GM23248 (cell line): ENCODE measurements at regions not wholly inside any gene's neighbourhood (a gene's known extent, or its start where the extent isn't known, plus 50 kb on each side); places are given as distances from the start of the nearest gene placed in this dataset.

Experiments
- DNase-seq: peaks from one replicate; pipeline ENCODE4 v3.0.0-alpha.2; 2015
- H2AFZ ChIP-seq: fragments of 200-600 bp; sonication (generic); 2 replicates; pipeline ENCODE4 v1.6.1; 2016; ENCODE audit warnings: antibody characterized with exemption
- H3F3A ChIP-seq: fragments of 200-600 bp; sonication (generic); 2 replicates; pipeline ENCODE4 v1.6.1; 2016; ENCODE audit warnings: mild to moderate bottlenecking, antibody characterized with exemption, mixed run types; ENCODE audit not compliant: insufficient read depth
- H3K27ac ChIP-seq: fragments of 200-600 bp; sonication (generic); 2 replicates; pipeline ENCODE4 v1.5.1; 2016; ENCODE audit warnings: mild to moderate bottlenecking
- H3K27me3 ChIP-seq: fragments of 200-600 bp; sonication (generic); replicated peaks from 2 replicates; pipeline ENCODE4 v1.6.1; 2016; ENCODE audit warnings: mild to moderate bottlenecking; ENCODE audit not compliant: insufficient read depth
- H3K36me3 ChIP-seq: fragments of 200-600 bp; sonication (generic); 2 replicates; pipeline ENCODE4 v1.6.1; 2016; ENCODE audit warnings: low read depth, mild to moderate bottlenecking
- H3K4me1 ChIP-seq: fragments of 200-600 bp; sonication (generic); 2 replicates; pipeline ENCODE4 v1.6.1; 2016; ENCODE audit warnings: mild to moderate bottlenecking; ENCODE audit not compliant: insufficient read depth
- H3K4me2 ChIP-seq: fragments of 200-600 bp; sonication (generic); one replicate; pipeline ENCODE4 v1.6.1; 2016; ENCODE audit warnings: mild to moderate bottlenecking; ENCODE audit not compliant: unreplicated experiment
- H3K4me3 ChIP-seq: fragments of 200-600 bp; sonication (generic); 2 replicates; pipeline ENCODE4 v1.5.1; 2016; ENCODE audit warnings: mild to moderate bottlenecking
- H3K79me2 ChIP-seq: fragments of 200-600 bp; sonication (generic); 2 replicates; pipeline ENCODE4 v1.6.1; 2016; ENCODE audit warnings: mild to moderate bottlenecking; ENCODE audit not compliant: insufficient read depth
- H3K9ac ChIP-seq: fragments of 200-600 bp; sonication (generic); 2 replicates; pipeline ENCODE4 v1.6.1; 2016; ENCODE audit warnings: mild to moderate bottlenecking
- H3K9me2 ChIP-seq: fragments of 200-600 bp; sonication (generic); 2 replicates; pipeline ENCODE4 v1.6.1; 2016; ENCODE audit warnings: mixed run types, mild to moderate bottlenecking, moderate library complexity; ENCODE audit not compliant: insufficient read depth
- H3K9me3 ChIP-seq: fragments of 200-600 bp; sonication (generic); one replicate; pipeline ENCODE4 v1.6.1; 2017; ENCODE audit warnings: low read depth
- H4K20me1 ChIP-seq: fragments of 200-600 bp; sonication (generic); 2 replicates; pipeline ENCODE4 v1.6.0; 2016; ENCODE audit not compliant: insufficient read depth
- EZH2 ChIP-seq: fragments of 200-600 bp; sonication (generic); IDR thresholded peaks from 2 replicates; pipeline ENCODE4 v1.6.1; 2018; ENCODE audit warnings: antibody characterized with exemption, mild to moderate bottlenecking; ENCODE audit not compliant: insufficient read depth, poor library complexity, severe bottlenecking
- EZH2phosphoT487 ChIP-seq: fragments of 200-600 bp; sonication (generic); IDR thresholded peaks from 2 replicates; pipeline ENCODE4 v1.6.1; 2018; ENCODE audit warnings: antibody characterized with exemption, moderate library complexity, mild to moderate bottlenecking, low read depth; ENCODE audit not compliant: insufficient read depth
- WGBS, 2 experiments: methylation state at CpG; one replicate each; pipeline ENCODE4 v1.1.6; 2015 to 2017; ENCODE audit warnings: low lambda C conversion rate in 2 of 2, low coverage in 1 of 2; ENCODE audit errors: missing lambda C conversion rate in 2 of 2; 5-methylcytosine and 5-hydroxymethylcytosine counted together
- in situ Hi-C: fragments of 300-500 bp; cut with MboI; formaldehyde crosslinking; loops from 2 replicates; pipeline ENCODE4 v1.15.0; 2020

- Histone ChIP-seq H3K9ac (no peak overlapping the region), H3K9me3 (no peaks in the 10 kb centered on the region), H3K27ac (no peak overlapping the region), H3K36me3 (no peaks in the 10 kb centered on the region), H3K9me2 (no peaks in the 10 kb centered on the region), H3K79me2 (no peaks in the 10 kb centered on the region), H3F3A (0 out of 2 replicates have a peak, but pooled peaks cover 9% of the 10 kb centered on the region), H3K27me3 (no peaks in the 10 kb centered on the region), H3K4me1 (peaks cover 28% of the 10 kb centered on the region), H2AFZ (no peak overlapping the region), H3K4me3 (no peak overlapping the region), H3K4me2 (no peak overlapping the region), H4K20me1 (no peaks in the 10 kb centered on the region)
- TF ChIP-seq EZH2phosphoT487: no peak
- TF ChIP-seq EZH2: no peak
- DNase-seq: no peak
- in situ Hi-C loops: no loop called here
- WGBS, 2 experiments: 82 to 83% methylated on average over 4 of the region's 4 CpGs
Observed at GRCh38 chr5:54821445-54822323, 163.7 kb downstream of the ESM1 start.

- in situ Hi-C loops: no loop called here
Observed at GRCh38 chr5:54820346-54821134, 164.9 kb downstream of the ESM1 start.

GRCh38 chr5:54807421-54807820, 178.0 kb downstream of the ESM1 start:
- Histone ChIP-seq H3K4me2 (peak overlapping the region; percentile 32), H3K27ac (0 out of 2 replicates have a peak overlapping the region, but pooled peaks have one; percentile 36), H3K79me2 (no peaks in the 10 kb centered on the region), H3K9me2 (no peaks in the 10 kb centered on the region), H3K9ac (no peak overlapping the region), H3K4me3 (no peak overlapping the region), H3K27me3 (no peaks in the 10 kb centered on the region), H4K20me1 (no peaks in the 10 kb centered on the region), H2AFZ (no peak overlapping the region), H3F3A (peaks cover 23% of the 10 kb centered on the region), H3K4me1 (peaks cover 30% of the 10 kb centered on the region), H3K9me3 (no peaks in the 10 kb centered on the region), H3K36me3 (no peaks in the 10 kb centered on the region)
- WGBS, 2 experiments: 0 to 16% methylated on average over 1 of the region's 1 CpG
- peak; percentile 72 for DNase-seq
- in situ Hi-C loops: no loop called here
- TF ChIP-seq EZH2phosphoT487: no peak
- TF ChIP-seq EZH2: no peak

More at GRCh38 chr5:54820346-54821134, 164.9 kb downstream of the ESM1 start:
- H3K4me2 ChIP-seq: no peak overlapping the region
- H3K27me3 ChIP-seq: no peaks in the 10 kb centered on the region
- H3K4me3 ChIP-seq: no peak overlapping the region
- 88 to 99% methylated on average over 3 of the region's 3 CpGs for WGBS, 2 experiments
- no peak overlapping the region for H2AFZ ChIP-seq
- H3K4me1 ChIP-seq: peaks cover 26% of the 10 kb centered on the region
- no peaks in the 10 kb centered on the region for H3K36me3 ChIP-seq
- no peak for TF ChIP-seq EZH2phosphoT487
- TF ChIP-seq EZH2: no peak
- peak; percentile 55 for DNase-seq
- no peak overlapping the region for H3K27ac ChIP-seq
- no peaks in the 10 kb centered on the region for H3K9me3 ChIP-seq
- no peaks in the 10 kb centered on the region for H4K20me1 ChIP-seq
- 0 out of 2 replicates have a peak, but pooled peaks cover 9% of the 10 kb centered on the region for H3F3A ChIP-seq
- no peaks in the 10 kb centered on the region for H3K9me2 ChIP-seq
- no peaks in the 10 kb centered on the region for H3K79me2 ChIP-seq
- no peak overlapping the region for H3K9ac ChIP-seq

- TF ChIP-seq EZH2 (no peak), EZH2phosphoT487 (no peak)
- Histone ChIP-seq H3K9me3 (no peaks in the 10 kb centered on the region), H4K20me1 (no peaks in the 10 kb centered on the region), H3K4me1 (peaks cover 30% of the 10 kb centered on the region), H2AFZ (no peak overlapping the region), H3K79me2 (no peaks in the 10 kb centered on the region), H3K27me3 (no peaks in the 10 kb centered on the region), H3K4me3 (no peak overlapping the region), H3K9ac (no peak overlapping the region), H3K9me2 (no peaks in the 10 kb centered on the region), H3K36me3 (no peaks in the 10 kb centered on the region), H3K27ac (no peak overlapping the region), H3K4me2 (no peak overlapping the region), H3F3A (peaks cover 23% of the 10 kb centered on the region)
- WGBS, 2 experiments: 49 to 64% methylated on average over 2 of the region's 2 CpGs
- DNase-seq: no peak
- in situ Hi-C loops: no loop called here
Observed at GRCh38 chr5:54804521-54804920, 180.9 kb downstream of the ESM1 start.
